Mesothelial cell of epicardium (in vitro differentiated cells): ENCODE measurements at regions not wholly inside any gene's neighbourhood (a gene's known extent, or its start where the extent isn't known, plus 50 kb on each side); places are given as distances from the start of the nearest gene placed in this dataset.

Source experiments
- DNase-seq, 2 experiments: peaks; one replicate each; pipeline ENCODE4 v3.0.0; 2021; ENCODE audit warnings: low spot score in 2 of 2; ENCODE audit not compliant: unreplicated experiment in 2 of 2
- H3K27ac Mint-ChIP-seq: 2 replicates; pipeline ENCODE4 v1.8.0; 2021; ENCODE audit warnings: mixed read lengths
- H3K27me3 Mint-ChIP-seq: 2 replicates; pipeline ENCODE4 v1.8.0; 2021; ENCODE audit warnings: low read depth, mixed read lengths
- H3K36me3 Mint-ChIP-seq: 2 replicates; pipeline ENCODE4 v1.8.0; 2021; ENCODE audit warnings: mixed read lengths
- H3K4me1 Mint-ChIP-seq: 2 replicates; pipeline ENCODE4 v1.8.0; 2021; ENCODE audit warnings: mixed read lengths
- H3K4me3 Mint-ChIP-seq: 2 replicates; pipeline ENCODE4 v1.8.0; 2021; ENCODE audit warnings: mild to moderate bottlenecking, moderate library complexity, mixed read lengths
- H3K9me3 Mint-ChIP-seq: 2 replicates; pipeline ENCODE4 v1.8.0; 2021; ENCODE audit warnings: mixed read lengths
- CTCF ChIP-seq: fragments of 200-600 bp; sonication (generic); IDR thresholded peaks from one replicate; pipeline ENCODE4 v1.5.0; 2021; ENCODE audit warnings: antibody characterized with exemption; ENCODE audit not compliant: unreplicated experiment

- Mint-ChIP-seq H3K36me3 (no peaks in the 10 kb centered on the region), H3K9me3 (no peaks in the 10 kb centered on the region), H3K27ac (no peak overlapping the region), H3K27me3 (no peaks in the 10 kb centered on the region), H3K4me3 (no peak overlapping the region), H3K4me1 (peaks cover 2% of the 10 kb centered on the region)
- DNase-seq = no peak
- TF ChIP-seq CTCF = peak; percentile 55
These were observed 954.3 kb downstream of the PCDH7 start for GRCh38 chr4:31674313-31674947.

- peaks cover 2% of the 10 kb centered on the region for H3K4me1 Mint-ChIP-seq
- no peaks in the 10 kb centered on the region for H3K27me3 Mint-ChIP-seq
These were observed 958.2 kb downstream of the PCDH7 start for GRCh38 chr4:31678356-31678755.

GRCh38 chr4:31682796-31683195, 962.6 kb downstream of the PCDH7 start:
- Mint-ChIP-seq H3K4me1 (peaks cover 5% of the 10 kb centered on the region), H3K27me3 (no peaks in the 10 kb centered on the region), H3K4me3 (no peak overlapping the region), H3K27ac (no peak overlapping the region), H3K36me3 (no peaks in the 10 kb centered on the region), H3K9me3 (peaks cover 3% of the 10 kb centered on the region)
- no peak for TF ChIP-seq CTCF
- DNase-seq = no peak

More at GRCh38 chr4:31678356-31678755, 958.2 kb downstream of the PCDH7 start:
- TF ChIP-seq CTCF = no peak
- H3K4me3 Mint-ChIP-seq = no peak overlapping the region
- H3K36me3 Mint-ChIP-seq = no peaks in the 10 kb centered on the region
- no peak for DNase-seq
- no peak overlapping the region for H3K27ac Mint-ChIP-seq
- H3K9me3 Mint-ChIP-seq = no peaks in the 10 kb centered on the region

- Mint-ChIP-seq H3K27ac (peak overlapping the region; percentile 10), H3K9me3 (peaks cover 3% of the 10 kb centered on the region), H3K4me1 (peaks cover 5% of the 10 kb centered on the region), H3K36me3 (no peaks in the 10 kb centered on the region), H3K27me3 (no peaks in the 10 kb centered on the region), H3K4me3 (no peak overlapping the region)
- TF ChIP-seq CTCF = no peak
- no peak for DNase-seq
These were observed 967.7 kb downstream of the PCDH7 start for GRCh38 chr4:31687717-31688342.

- H3K27ac Mint-ChIP-seq = no peak overlapping the region
- H3K36me3 Mint-ChIP-seq = peaks cover 2% of the 10 kb centered on the region
- no peak for TF ChIP-seq CTCF
- peaks cover 5% of the 10 kb centered on the region for H3K4me1 Mint-ChIP-seq
- no peak overlapping the region for H3K4me3 Mint-ChIP-seq
- H3K9me3 Mint-ChIP-seq = peaks cover 20% of the 10 kb centered on the region
- DNase-seq = no peak
- H3K27me3 Mint-ChIP-seq = no peaks in the 10 kb centered on the region
These were observed 972.3 kb downstream of the PCDH7 start for GRCh38 chr4:31692399-31692940.
